Naive thymus-derived CD4-positive, alpha-beta T cell (primary cell): ENCODE measurements at regions not wholly inside any gene's neighbourhood (a gene's known extent, or its start where the extent isn't known, plus 50 kb on each side); places are given as distances from the start of the nearest gene placed in this dataset.

Experiments
- ATAC-seq: fragments of 150-1000 bp; cut with Tn5 transposase; 2 replicates; pipeline ENCODE4 v1.10.0; 2021; ENCODE audit warnings: mild to moderate bottlenecking, moderate library complexity
- CTCF ChIA-PET: fragments of 350-600 bp; sonication (Branson Sonifier 250); formaldehyde crosslinking; loops from one replicate; lab custom pipeline; 2021; ENCODE audit warnings: antibody characterized with exemption; lab: Charles Lee
- POLR2A ChIA-PET: fragments of 350-600 bp; sonication (Branson Sonifier 250); formaldehyde crosslinking; loops from one replicate; lab custom pipeline; 2021; ENCODE audit warnings: antibody characterized with exemption, inconsistent platforms; lab: Charles Lee
- DNase-seq, 9 donors: peaks; one replicate each; pipeline versions ENCODE4 v3.0.0 to v3.0.0-alpha.2; 2020 to 2022; ENCODE audit warnings: mixed read lengths in 1 of 9
- H3K27ac ChIP-seq: one replicate; pipeline ENCODE4 v1.7.0; 2013; ENCODE audit warnings: mild to moderate bottlenecking, low read depth, low read length, moderate library complexity
- H3K27me3 ChIP-seq, 2 donors: one replicate each; pipeline ENCODE4 v1.7.0; 2013; ENCODE audit warnings: low read length in 2 of 2, mild to moderate bottlenecking in 2 of 2, moderate library complexity in 2 of 2; ENCODE audit not compliant: control insufficient read depth in 2 of 2, insufficient read depth in 2 of 2
- H3K36me3 ChIP-seq, 3 experiments: 1 replicate in 2 of 3; 2 replicates in 1 of 3; pipeline ENCODE4 v1.7.0; 2013; ENCODE audit warnings: low read length in 3 of 3, mild to moderate bottlenecking in 3 of 3, moderate library complexity in 1 of 3; ENCODE audit not compliant: insufficient read depth in 3 of 3, control insufficient read depth in 2 of 3
- H3K4me1 ChIP-seq, 2 donors: one replicate each; pipeline ENCODE4 v1.7.0; 2013; ENCODE audit warnings: low read length in 2 of 2, mild to moderate bottlenecking in 2 of 2, moderate library complexity in 1 of 2; ENCODE audit not compliant: control insufficient read depth in 2 of 2, insufficient read depth in 2 of 2
- H3K4me3 ChIP-seq: 2 replicates; pipeline ENCODE4 v1.7.0; 2013; ENCODE audit warnings: mild to moderate bottlenecking, low read length
- H3K9me3 ChIP-seq, 3 experiments: 1 replicate in 2 of 3; 2 replicates in 1 of 3; pipeline ENCODE4 v1.7.0; 2013; ENCODE audit warnings: low read length in 3 of 3; ENCODE audit not compliant: control insufficient read depth in 2 of 3
- H3K27ac Mint-ChIP-seq, 9 donors: one replicate each; pipeline ENCODE4 v1.8.0; 2020 to 2022; ENCODE audit warnings: mixed read lengths in 9 of 9, mild to moderate bottlenecking in 8 of 9, moderate library complexity in 5 of 9, inconsistent platforms in 2 of 9
- H3K27me3 Mint-ChIP-seq, 5 donors: one replicate each; pipeline ENCODE4 v1.8.0; 2021 to 2022; ENCODE audit warnings: mixed read lengths in 5 of 5, mild to moderate bottlenecking in 1 of 5
- H3K36me3 Mint-ChIP-seq, 5 donors: one replicate each; pipeline ENCODE4 v1.8.0; 2020 to 2022; ENCODE audit warnings: mixed read lengths in 5 of 5, mild to moderate bottlenecking in 3 of 5, inconsistent platforms in 1 of 5
- H3K4me1 Mint-ChIP-seq, 7 donors: one replicate each; pipeline ENCODE4 v1.8.0; 2020 to 2022; ENCODE audit warnings: mixed read lengths in 7 of 7, mild to moderate bottlenecking in 3 of 7, inconsistent platforms in 1 of 7
- H3K4me3 Mint-ChIP-seq, 10 donors: one replicate each; pipeline ENCODE4 v1.8.0; 2020 to 2022; ENCODE audit warnings: mild to moderate bottlenecking in 10 of 10, mixed read lengths in 10 of 10, moderate library complexity in 6 of 10, inconsistent platforms in 2 of 10
- H3K9me3 Mint-ChIP-seq, 11 donors: one replicate each; pipeline ENCODE4 v1.8.0; 2020 to 2022; ENCODE audit warnings: mixed read lengths in 11 of 11, mild to moderate bottlenecking in 4 of 11, inconsistent platforms in 1 of 11, moderate library complexity in 1 of 11
- intact Hi-C, 2 donors: fragments of 100-400 bp; cut with micrococcal nuclease; formaldehyde crosslinking; loops; one replicate each; pipeline ENCODE4 v1.15.1; 2023

- no peak overlapping the region for H3K27ac Mint-ChIP-seq
- intact Hi-C loops = no loop called here
- ATAC-seq = no peak
- Histone ChIP-seq H3K36me3 (no peaks in the 10 kb centered on the region), H3K9me3 (peaks cover 0 to 5% (median 0%) of the 10 kb centered on the region in 3 experiments), H3K27me3 (no peaks in the 10 kb centered on the region), H3K27ac (no peak overlapping the region), H3K4me1 (no peaks in the 10 kb centered on the region), H3K4me3 (no peak overlapping the region)
- H3K36me3 Mint-ChIP-seq = peaks cover 0 to 9% (median 0%) of the 10 kb centered on the region in 5 donors
- no peaks in the 10 kb centered on the region for H3K4me1 Mint-ChIP-seq
- peaks cover 0 to 34% (median 16%) of the 10 kb centered on the region in 5 donors for H3K27me3 Mint-ChIP-seq
- ChIA-PET CTCF (no interaction called here), POLR2A (no interaction called here)
- H3K9me3 Mint-ChIP-seq = peaks cover 0 to 23% (median 13%) of the 10 kb centered on the region in 11 donors
- DNase-seq = no peak
- no peak overlapping the region for H3K4me3 Mint-ChIP-seq
These were observed 330.2 kb downstream of the DIPK2A start for GRCh38 chr3:144301863-144302262.

- no peak for DNase-seq
- Mint-ChIP-seq H3K27ac (no peak overlapping the region), H3K4me1 (no peaks in the 10 kb centered on the region), H3K36me3 (peaks cover 0 to 4% (median 0%) of the 10 kb centered on the region in 5 donors), H3K9me3 (peaks cover 0 to 18% (median 11%) of the 10 kb centered on the region in 11 donors), H3K4me3 (no peak overlapping the region), H3K27me3 (peaks cover 0 to 30% (median 9%) of the 10 kb centered on the region in 5 donors)
- Histone ChIP-seq H3K27ac (no peak overlapping the region), H3K4me1 (no peaks in the 10 kb centered on the region), H3K36me3 (no peaks in the 10 kb centered on the region), H3K27me3 (no peaks in the 10 kb centered on the region), H3K4me3 (no peak overlapping the region), H3K9me3 (peaks cover 0 to 2% (median 0%) of the 10 kb centered on the region in 3 experiments)
- CTCF ChIA-PET = no interaction called here
- POLR2A ChIA-PET = no interaction called here
- intact Hi-C loops = no loop called here
- no peak for ATAC-seq
These were observed 336.3 kb downstream of the DIPK2A start for GRCh38 chr3:144307951-144308350.

GRCh38 chr3:144308396-144308795 is 336.8 kb downstream of the DIPK2A start:
- no peak overlapping the region for H3K4me3 ChIP-seq
- POLR2A ChIA-PET = no interaction called here
- H3K4me1 Mint-ChIP-seq = no peaks in the 10 kb centered on the region

DNA sequence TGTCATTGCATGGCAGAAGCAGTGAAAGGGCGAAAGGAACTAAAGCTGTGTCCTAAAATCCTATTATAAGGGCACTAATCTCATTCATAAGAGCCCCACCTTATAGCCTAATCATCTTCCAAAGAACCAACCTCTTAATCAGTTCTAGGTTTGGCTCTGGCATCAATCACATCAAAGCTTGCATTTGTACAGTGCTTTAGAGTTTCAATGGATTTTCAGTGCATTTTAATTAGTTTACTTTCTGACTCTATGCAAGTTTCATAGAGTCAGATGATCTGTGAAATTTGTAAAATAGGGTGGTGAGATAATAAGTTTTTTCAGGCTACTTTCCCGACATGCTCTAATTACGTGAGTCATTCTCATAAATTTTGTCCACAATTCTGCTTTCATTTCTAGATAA is 341.1 kb downstream of the DIPK2A start:
- Histone ChIP-seq H3K27ac (no peak overlapping the region), H3K9me3 (no peaks in the 10 kb centered on the region), H3K36me3 (no peaks in the 10 kb centered on the region), H3K4me3 (no peak overlapping the region), H3K27me3 (no peaks in the 10 kb centered on the region), H3K4me1 (no peaks in the 10 kb centered on the region)
- DNase-seq = no peak
- CTCF ChIA-PET = no interaction called here
- intact Hi-C loops = no loop called here
- peaks cover 0 to 12% (median 4%) of the 10 kb centered on the region in 11 donors for H3K9me3 Mint-ChIP-seq
- H3K36me3 Mint-ChIP-seq = no peaks in the 10 kb centered on the region
- ATAC-seq = no peak
- H3K27me3 Mint-ChIP-seq = peaks cover 0 to 22% (median 14%) of the 10 kb centered on the region in 5 donors
- H3K27ac Mint-ChIP-seq = no peak overlapping the region
- no peak overlapping the region for H3K4me3 Mint-ChIP-seq
- H3K4me1 Mint-ChIP-seq = no peaks in the 10 kb centered on the region
- POLR2A ChIA-PET = no interaction called here

More at GRCh38 chr3:144308396-144308795, 336.8 kb downstream of the DIPK2A start:
- DNase-seq (no peak), ATAC-seq (no peak)
- intact Hi-C loops = no loop called here
- H3K27me3 ChIP-seq = no peaks in the 10 kb centered on the region
- no peaks in the 10 kb centered on the region for H3K9me3 ChIP-seq
- peaks cover 0 to 18% (median 8%) of the 10 kb centered on the region in 11 donors for H3K9me3 Mint-ChIP-seq
- no peaks in the 10 kb centered on the region for H3K4me1 ChIP-seq
- H3K4me3 Mint-ChIP-seq = no peak overlapping the region
- H3K27me3 Mint-ChIP-seq = peaks cover 0 to 30% (median 9%) of the 10 kb centered on the region in 5 donors
- H3K36me3 Mint-ChIP-seq = peaks cover 0 to 4% (median 0%) of the 10 kb centered on the region in 5 donors
- H3K27ac Mint-ChIP-seq = no peak overlapping the region
- no peaks in the 10 kb centered on the region for H3K36me3 ChIP-seq
- no peak overlapping the region for H3K27ac ChIP-seq
- CTCF ChIA-PET = no interaction called here

DNA sequence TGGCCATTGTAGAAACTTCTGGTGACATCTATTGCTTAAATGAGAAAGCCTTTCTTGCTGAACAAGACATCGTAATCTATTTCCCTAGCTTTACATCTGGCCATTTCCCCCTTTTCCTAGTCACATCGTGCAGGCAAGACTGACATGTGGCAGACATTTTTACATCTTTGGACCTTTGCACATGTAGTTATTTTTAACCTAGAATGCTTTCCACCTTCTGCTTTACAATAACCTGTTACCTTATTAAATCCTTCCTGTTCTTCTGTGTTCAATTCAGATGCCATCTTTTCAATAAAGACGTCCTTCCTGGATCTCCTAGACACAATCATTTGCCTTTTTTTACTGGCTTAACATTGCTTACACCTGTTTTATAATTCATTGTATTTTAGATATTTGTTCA is 343.3 kb downstream of the DIPK2A start:
- Mint-ChIP-seq H3K4me1 (no peaks in the 10 kb centered on the region), H3K27ac (no peak overlapping the region), H3K4me3 (no peak overlapping the region), H3K27me3 (peaks cover 0 to 21% (median 14%) of the 10 kb centered on the region in 5 donors), H3K36me3 (no peaks in the 10 kb centered on the region), H3K9me3 (peaks cover 0 to 12% (median 4%) of the 10 kb centered on the region in 11 donors)
- Histone ChIP-seq H3K9me3 (no peaks in the 10 kb centered on the region), H3K4me3 (no peak overlapping the region), H3K4me1 (no peaks in the 10 kb centered on the region), H3K27ac (no peak overlapping the region), H3K27me3 (no peaks in the 10 kb centered on the region), H3K36me3 (no peaks in the 10 kb centered on the region)
- DNase-seq (no peak), ATAC-seq (no peak)
- intact Hi-C loops = no loop called here
- POLR2A ChIA-PET = no interaction called here
- CTCF ChIA-PET = no interaction called here

- intact Hi-C loops = no loop called here
- Mint-ChIP-seq H3K27me3 (peaks cover 0 to 14% (median 5%) of the 10 kb centered on the region in 5 donors), H3K36me3 (no peaks in the 10 kb centered on the region), H3K9me3 (peaks cover 0 to 4% (median 0%) of the 10 kb centered on the region in 11 donors), H3K4me1 (no peaks in the 10 kb centered on the region), H3K4me3 (no peak overlapping the region), H3K27ac (no peak overlapping the region)
- no peaks in the 10 kb centered on the region for H3K9me3 ChIP-seq
- H3K4me1 ChIP-seq = no peaks in the 10 kb centered on the region
- no peaks in the 10 kb centered on the region for H3K27me3 ChIP-seq
- ATAC-seq = no peak
- ChIA-PET CTCF (no interaction called here), POLR2A (no interaction called here)
- no peaks in the 10 kb centered on the region for H3K36me3 ChIP-seq
- no peak for DNase-seq
- H3K4me3 ChIP-seq = no peak overlapping the region
- H3K27ac ChIP-seq = no peak overlapping the region
These were observed 346.3 kb downstream of the DIPK2A start for GRCh38 chr3:144317961-144318360.

DNA sequence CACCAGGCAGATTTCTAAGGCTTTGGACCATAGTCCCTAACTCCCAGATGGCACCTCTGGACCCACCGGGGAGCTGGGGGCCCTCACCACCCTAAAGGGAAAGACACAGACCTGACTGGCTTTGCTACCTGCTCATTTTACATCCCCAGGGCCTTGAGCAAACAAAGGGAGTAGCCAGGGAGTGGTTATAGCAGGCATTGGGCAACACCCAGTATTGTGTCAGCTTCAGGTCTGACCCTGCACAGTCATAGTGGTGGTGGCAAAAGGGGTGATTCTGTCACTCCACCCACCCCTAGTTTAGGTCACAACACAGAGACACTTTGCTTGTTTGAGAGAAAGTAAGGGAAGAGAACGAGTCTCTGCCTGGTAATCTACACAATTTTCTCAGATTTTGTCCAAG is 352.5 kb downstream of the DIPK2A start:
- intact Hi-C loops = no loop called here
- Histone ChIP-seq H3K27me3 (no peaks in the 10 kb centered on the region), H3K36me3 (no peaks in the 10 kb centered on the region), H3K27ac (no peak overlapping the region), H3K9me3 (no peaks in the 10 kb centered on the region), H3K4me3 (no peak overlapping the region), H3K4me1 (no peaks in the 10 kb centered on the region)
- Mint-ChIP-seq H3K36me3 (no peaks in the 10 kb centered on the region), H3K4me3 (no peak overlapping the region), H3K9me3 (peaks cover 3 to 36% (median 7%) of the 10 kb centered on the region in 11 donors), H3K4me1 (peaks cover 0 to 2% (median 0%) of the 10 kb centered on the region in 7 donors), H3K27me3 (peaks cover 0 to 23% (median 0%) of the 10 kb centered on the region in 5 donors), H3K27ac (no peak overlapping the region)
- CTCF ChIA-PET = no interaction called here
- ATAC-seq (no peak), DNase-seq (no peak)
- POLR2A ChIA-PET = no interaction called here
